Tibial nerve (tissue), 4 donors: ENCODE measurements at regions not wholly inside any gene's neighbourhood (a gene's known extent, or its start where the extent isn't known, plus 50 kb on each side); places are given as distances from the start of the nearest gene placed in this dataset.
"Not testable (repeated sequence)": the region's sequence is repeated elsewhere in the genome, so short reads cannot be mapped to it uniquely, and the experiment has no call there.

ENCODE experiments used
- EP300 ChIP-seq, 2 donors: sonication (generic); formaldehyde crosslinking; IDR thresholded peaks; one replicate each; pipeline ENCODE4 v1.6.1; 2017; ENCODE audit warnings: antibody characterized with exemption in 2 of 2, mild to moderate bottlenecking in 1 of 2
- POLR2A ChIP-seq, 2 donors: fragments of 450-650 bp; IDR thresholded peaks; one replicate each; pipeline ENCODE4 v1.6.1; 2017; ENCODE audit warnings: antibody characterized with exemption in 2 of 2, mild to moderate bottlenecking in 2 of 2, moderate library complexity in 2 of 2
- TF ChIP-seq, protein P1 (sequence below), 5 experiments: fragments of 200-600 bp in 3 of 5; fragments of 450-650 bp in 2 of 5; sonication (generic) in 3 of 5; IDR thresholded peaks; one replicate each; pipeline ENCODE4 v1.5.1; 2016 to 2019; ENCODE audit warnings: antibody characterized with exemption in 5 of 5, mild to moderate bottlenecking in 3 of 5, moderate library complexity in 2 of 5

DNA sequence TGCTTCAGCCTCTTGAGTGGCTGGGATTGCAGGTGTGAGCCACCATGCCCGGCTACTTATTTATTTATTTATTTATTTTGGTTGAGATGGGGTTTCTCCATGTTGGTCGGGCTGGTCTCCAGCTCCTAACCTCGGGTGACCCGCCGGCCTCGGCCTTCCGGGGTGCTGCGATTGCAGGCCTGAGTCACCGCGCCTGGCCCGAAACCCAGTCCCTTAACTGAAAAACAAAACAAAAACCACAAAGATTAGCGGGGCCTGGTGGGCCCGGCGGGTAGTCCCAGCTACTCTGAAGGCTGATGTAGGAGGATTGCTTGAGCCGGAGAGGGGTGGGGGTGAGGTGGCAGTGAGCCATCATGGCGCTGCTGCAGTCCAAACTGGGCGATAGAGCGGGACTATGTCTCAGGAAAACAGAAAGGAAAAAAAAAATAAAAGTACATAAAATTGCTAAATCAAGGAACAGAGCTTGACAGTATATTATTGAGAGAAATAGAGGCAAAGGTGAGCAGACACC, 75.6 kb upstream of the NIPA1 start:
- TF ChIP-seq, protein P1, sequence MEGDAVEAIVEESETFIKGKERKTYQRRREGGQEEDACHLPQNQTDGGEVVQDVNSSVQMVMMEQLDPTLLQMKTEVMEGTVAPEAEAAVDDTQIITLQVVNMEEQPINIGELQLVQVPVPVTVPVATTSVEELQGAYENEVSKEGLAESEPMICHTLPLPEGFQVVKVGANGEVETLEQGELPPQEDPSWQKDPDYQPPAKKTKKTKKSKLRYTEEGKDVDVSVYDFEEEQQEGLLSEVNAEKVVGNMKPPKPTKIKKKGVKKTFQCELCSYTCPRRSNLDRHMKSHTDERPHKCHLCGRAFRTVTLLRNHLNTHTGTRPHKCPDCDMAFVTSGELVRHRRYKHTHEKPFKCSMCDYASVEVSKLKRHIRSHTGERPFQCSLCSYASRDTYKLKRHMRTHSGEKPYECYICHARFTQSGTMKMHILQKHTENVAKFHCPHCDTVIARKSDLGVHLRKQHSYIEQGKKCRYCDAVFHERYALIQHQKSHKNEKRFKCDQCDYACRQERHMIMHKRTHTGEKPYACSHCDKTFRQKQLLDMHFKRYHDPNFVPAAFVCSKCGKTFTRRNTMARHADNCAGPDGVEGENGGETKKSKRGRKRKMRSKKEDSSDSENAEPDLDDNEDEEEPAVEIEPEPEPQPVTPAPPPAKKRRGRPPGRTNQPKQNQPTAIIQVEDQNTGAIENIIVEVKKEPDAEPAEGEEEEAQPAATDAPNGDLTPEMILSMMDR (IDR thresholded peaks at IDR 0.05): not testable (repeated sequence)
- TF ChIP-seq EP300, POLR2A (IDR thresholded peaks at IDR 0.05): not testable (repeated sequence)
